Activated B cell treated with CpG ODN at 0.5 μM for 24 hours (primary cell): ENCODE measurements at regions not wholly inside any gene's neighbourhood (a gene's known extent, or its start where the extent isn't known, plus 50 kb on each side); places are given as distances from the start of the nearest gene placed in this dataset.
"Not testable (repeated sequence)": the region's sequence is repeated elsewhere in the genome, so short reads cannot be mapped to it uniquely, and the experiment has no call there.

ENCODE experiments used
- ATAC-seq: fragments of 200-7000 bp; cut with Tn5 transposase; one replicate; pipeline ENCODE4 v1.10.0; 2021; ENCODE audit warnings: low read depth, mild to moderate bottlenecking, moderate library complexity
- CTCF ChIA-PET: fragments of 350-600 bp; sonication (Branson Sonifier 250); formaldehyde crosslinking; loops from one replicate; lab custom pipeline; 2021; ENCODE audit warnings: antibody characterized with exemption; lab: Charles Lee
- POLR2A ChIA-PET: fragments of 350-600 bp; sonication (Branson Sonifier 250); formaldehyde crosslinking; loops from one replicate; lab custom pipeline; 2021; ENCODE audit warnings: antibody characterized with exemption; lab: Charles Lee
- DNase-seq: peaks from one replicate; pipeline ENCODE4 v3.0.0; 2022
- H3K27ac Mint-ChIP-seq: one replicate; pipeline ENCODE4 v1.8.0; 2020; ENCODE audit warnings: mixed read lengths
- H3K27me3 Mint-ChIP-seq: one replicate; pipeline ENCODE4 v1.8.0; 2021; ENCODE audit warnings: mixed read lengths
- H3K36me3 Mint-ChIP-seq: one replicate; pipeline ENCODE4 v1.8.0; 2021; ENCODE audit warnings: low read depth, mixed read lengths
- H3K4me1 Mint-ChIP-seq: one replicate; pipeline ENCODE4 v1.8.0; 2021; ENCODE audit warnings: mixed read lengths
- H3K4me3 Mint-ChIP-seq: one replicate; pipeline ENCODE4 v1.8.0; 2020; ENCODE audit warnings: mild to moderate bottlenecking, mixed read lengths
- H3K9me3 Mint-ChIP-seq: one replicate; pipeline ENCODE4 v1.8.0; 2020; ENCODE audit warnings: mixed read lengths
- intact Hi-C: fragments of 100-400 bp; cut with micrococcal nuclease; formaldehyde crosslinking; loops from one replicate; pipeline ENCODE4 v1.15.1; 2024
- TF ChIP-seq, protein P1 (sequence below): fragments of 200-600 bp; IDR thresholded peaks from one replicate; pipeline ENCODE4 v1.8.0; 2022; ENCODE audit warnings: antibody characterized with exemption, mild to moderate bottlenecking

DNA sequence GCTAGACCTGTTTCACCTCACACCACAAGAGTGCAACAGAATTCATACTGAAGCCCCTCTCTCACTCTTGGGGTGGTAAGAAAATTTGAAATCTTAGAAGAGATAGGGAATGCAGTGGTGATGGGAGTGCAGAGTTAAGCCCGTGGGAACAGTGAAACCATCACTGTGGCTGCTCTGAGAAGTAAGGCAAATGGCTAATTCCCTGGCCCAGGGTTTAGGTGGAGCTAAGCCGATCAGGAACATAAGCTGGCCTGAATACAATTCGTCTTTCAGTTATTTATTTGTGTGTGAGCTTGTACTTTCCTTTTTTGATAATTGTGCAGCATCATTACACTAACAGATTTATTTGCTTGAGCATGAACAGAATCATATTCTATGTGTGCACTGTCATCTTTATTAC lies 1070.6 kb downstream of the STPG2 start:
- H3K27ac Mint-ChIP-seq: no peak overlapping the region
- intact Hi-C loops: no loop called here
- H3K36me3 Mint-ChIP-seq: no peaks in the 10 kb centered on the region

DNA sequence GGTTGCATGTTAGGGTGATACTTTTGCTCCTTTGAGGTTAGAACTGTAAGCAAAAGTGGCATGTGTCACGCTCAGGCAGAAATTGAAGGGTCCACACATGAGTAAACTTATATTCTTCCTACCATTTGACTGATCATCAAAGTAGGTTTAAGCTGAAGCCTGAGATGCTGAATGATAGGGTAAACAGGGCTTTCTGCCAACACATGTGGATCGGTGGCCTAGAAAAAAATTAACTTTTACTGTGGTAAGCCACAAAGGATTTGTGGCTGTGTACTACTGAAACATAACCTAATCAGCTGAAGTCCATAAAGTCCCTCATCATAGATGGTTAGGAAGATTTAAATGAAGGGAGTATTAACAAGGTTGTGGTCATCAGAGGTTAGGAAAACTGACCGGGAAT lies 1070.1 kb downstream of the STPG2 start:
- no peaks in the 10 kb centered on the region for H3K4me1 Mint-ChIP-seq
- intact Hi-C loops: no loop called here
- ATAC-seq (no peak), DNase-seq (no peak)
- H3K27me3 Mint-ChIP-seq: no peaks in the 10 kb centered on the region
- POLR2A ChIA-PET: no interaction called here
- no peaks in the 10 kb centered on the region for H3K36me3 Mint-ChIP-seq
- CTCF ChIA-PET: no interaction called here
- TF ChIP-seq, protein P1, sequence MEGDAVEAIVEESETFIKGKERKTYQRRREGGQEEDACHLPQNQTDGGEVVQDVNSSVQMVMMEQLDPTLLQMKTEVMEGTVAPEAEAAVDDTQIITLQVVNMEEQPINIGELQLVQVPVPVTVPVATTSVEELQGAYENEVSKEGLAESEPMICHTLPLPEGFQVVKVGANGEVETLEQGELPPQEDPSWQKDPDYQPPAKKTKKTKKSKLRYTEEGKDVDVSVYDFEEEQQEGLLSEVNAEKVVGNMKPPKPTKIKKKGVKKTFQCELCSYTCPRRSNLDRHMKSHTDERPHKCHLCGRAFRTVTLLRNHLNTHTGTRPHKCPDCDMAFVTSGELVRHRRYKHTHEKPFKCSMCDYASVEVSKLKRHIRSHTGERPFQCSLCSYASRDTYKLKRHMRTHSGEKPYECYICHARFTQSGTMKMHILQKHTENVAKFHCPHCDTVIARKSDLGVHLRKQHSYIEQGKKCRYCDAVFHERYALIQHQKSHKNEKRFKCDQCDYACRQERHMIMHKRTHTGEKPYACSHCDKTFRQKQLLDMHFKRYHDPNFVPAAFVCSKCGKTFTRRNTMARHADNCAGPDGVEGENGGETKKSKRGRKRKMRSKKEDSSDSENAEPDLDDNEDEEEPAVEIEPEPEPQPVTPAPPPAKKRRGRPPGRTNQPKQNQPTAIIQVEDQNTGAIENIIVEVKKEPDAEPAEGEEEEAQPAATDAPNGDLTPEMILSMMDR: no peak
- peaks cover 2% of the 10 kb centered on the region for H3K9me3 Mint-ChIP-seq
- H3K4me3 Mint-ChIP-seq: no peak overlapping the region
- no peak overlapping the region for H3K27ac Mint-ChIP-seq

More for the DNA sequence above, 1070.6 kb downstream of the STPG2 start:
- ChIA-PET CTCF (no interaction called here), POLR2A (no interaction called here)
- no peaks in the 10 kb centered on the region for H3K27me3 Mint-ChIP-seq
- H3K9me3 Mint-ChIP-seq: peaks cover 2% of the 10 kb centered on the region
- TF ChIP-seq, protein P1: no peak
- DNase-seq: no peak
- no peak overlapping the region for H3K4me3 Mint-ChIP-seq
- no peak for ATAC-seq
- H3K4me1 Mint-ChIP-seq: no peaks in the 10 kb centered on the region

DNA sequence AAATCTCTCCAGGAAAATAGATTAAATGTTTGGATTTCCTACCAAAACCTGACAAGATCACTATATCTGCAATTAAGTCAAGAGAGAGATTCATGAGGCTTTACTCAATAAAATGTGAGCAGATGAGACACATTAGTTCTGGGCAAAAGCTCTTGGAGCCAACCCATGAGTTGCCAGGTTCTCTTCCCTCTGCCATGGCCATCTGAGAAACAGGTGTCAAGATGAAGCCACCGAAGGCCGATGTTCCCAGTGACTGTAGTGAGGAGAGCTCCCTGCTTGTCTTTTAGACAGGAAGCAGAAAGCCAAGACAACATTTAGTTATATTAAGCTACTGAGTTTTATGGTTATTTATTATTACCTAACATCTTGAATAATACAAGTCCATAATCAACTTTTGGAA lies 1068.7 kb downstream of the STPG2 start:
- DNase-seq (no peak), ATAC-seq (no peak)
- Mint-ChIP-seq H3K27me3 (no peaks in the 10 kb centered on the region), H3K4me1 (no peaks in the 10 kb centered on the region), H3K27ac (no peak overlapping the region), H3K9me3 (peaks cover 2% of the 10 kb centered on the region), H3K4me3 (no peak overlapping the region), H3K36me3 (no peaks in the 10 kb centered on the region)
- intact Hi-C loops: no loop called here
- ChIA-PET POLR2A (no interaction called here), CTCF (no interaction called here)
- TF ChIP-seq, protein P1: no peak

DNA sequence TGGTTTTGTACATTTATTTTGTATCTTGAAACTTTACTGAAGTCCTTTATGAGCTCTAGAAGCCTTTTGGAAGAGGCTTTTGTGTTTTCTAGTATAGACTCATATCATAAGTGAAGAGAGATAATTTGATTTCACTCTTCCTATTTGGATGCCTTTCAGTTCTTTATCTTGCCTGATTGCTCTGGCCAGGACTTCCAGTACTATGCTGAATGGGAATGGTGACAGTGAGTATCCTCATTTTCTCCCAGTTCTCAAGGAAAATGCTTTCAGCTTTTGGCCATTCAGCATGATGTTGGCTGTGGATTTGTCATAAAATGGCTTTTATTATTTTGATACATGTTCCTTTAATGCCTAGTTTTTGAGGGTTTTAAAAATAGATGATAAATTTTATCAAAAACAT lies 1061.3 kb downstream of the STPG2 start:
- ChIA-PET POLR2A (no interaction called here), CTCF (no interaction called here)
- H3K27ac Mint-ChIP-seq: no peak overlapping the region
- TF ChIP-seq, protein P1: no peak
- no peaks in the 10 kb centered on the region for H3K4me1 Mint-ChIP-seq
- no peak overlapping the region for H3K4me3 Mint-ChIP-seq
- no peaks in the 10 kb centered on the region for H3K36me3 Mint-ChIP-seq
- no peaks in the 10 kb centered on the region for H3K27me3 Mint-ChIP-seq
- ATAC-seq: no peak
- intact Hi-C loops: no loop called here
- H3K9me3 Mint-ChIP-seq: peaks cover 7% of the 10 kb centered on the region
- DNase-seq: no peak

DNA sequence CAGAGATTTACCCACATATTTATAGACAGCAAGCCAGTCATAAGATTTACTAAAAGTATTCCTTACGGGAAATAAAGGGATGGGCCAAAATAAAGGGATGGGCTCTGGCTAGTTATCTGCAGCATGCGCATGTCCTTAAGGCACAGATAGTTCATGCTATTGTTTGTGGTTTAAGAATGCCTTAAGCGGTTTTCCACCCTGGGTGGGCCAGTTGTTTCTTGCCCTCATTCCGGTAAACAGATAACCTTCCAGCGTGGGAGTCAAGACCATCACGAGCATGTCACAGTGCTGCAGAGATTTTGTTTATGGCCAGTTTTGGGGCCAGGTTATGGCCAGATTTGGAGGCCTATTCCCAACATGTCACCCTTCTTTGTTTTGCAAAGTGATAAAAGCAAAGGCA lies 1046.2 kb downstream of the STPG2 start:
- ATAC-seq, H3K27me3 Mint-ChIP-seq, DNase-seq, H3K4me3 Mint-ChIP-seq, CTCF ChIA-PET, H3K4me1 Mint-ChIP-seq, H3K36me3 Mint-ChIP-seq, POLR2A ChIA-PET, intact Hi-C loops, H3K9me3 Mint-ChIP-seq, H3K27ac Mint-ChIP-seq: not testable (repeated sequence)

DNA sequence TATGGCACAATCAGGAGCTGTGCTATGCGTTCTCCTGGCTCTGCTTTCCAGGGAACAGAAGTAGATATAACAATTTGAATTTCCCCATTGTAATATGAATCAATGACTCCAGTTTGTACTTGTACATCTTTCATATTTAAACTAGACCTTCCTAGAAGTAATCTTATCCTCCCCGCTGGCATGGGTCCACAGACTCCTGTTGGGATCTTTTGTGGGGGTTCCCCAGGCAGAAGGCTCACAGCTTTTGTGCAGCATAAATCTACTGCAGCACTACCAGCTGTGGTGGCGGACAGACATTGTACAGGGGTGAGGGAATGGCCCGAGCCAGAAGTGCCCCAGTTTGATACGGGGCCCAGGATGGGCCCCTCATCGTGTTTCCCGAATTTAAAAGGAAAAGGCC lies 1042.1 kb downstream of the STPG2 start:
- H3K27ac Mint-ChIP-seq, ATAC-seq, POLR2A ChIA-PET, H3K36me3 Mint-ChIP-seq, H3K4me1 Mint-ChIP-seq, intact Hi-C loops, H3K9me3 Mint-ChIP-seq, H3K4me3 Mint-ChIP-seq, CTCF ChIA-PET, H3K27me3 Mint-ChIP-seq, DNase-seq: not testable (repeated sequence)
